GM23338 (cell line): ENCODE measurements at regions not wholly inside any gene's neighbourhood (a gene's known extent, or its start where the extent isn't known, plus 50 kb on each side); places are given as distances from the start of the nearest gene placed in this dataset.
"Not testable (repeated sequence)": the region's sequence is repeated elsewhere in the genome, so short reads cannot be mapped to it uniquely, and the experiment has no call there.

ENCODE experiments used
- EZH2 ChIP-seq: fragments of 200-600 bp; sonication (generic); IDR thresholded peaks from one replicate; pipeline ENCODE4 v1.8.0; 2017; ENCODE audit warnings: antibody characterized with exemption, mild to moderate bottlenecking, low read depth; ENCODE audit not compliant: unreplicated experiment
- TF ChIP-seq, protein P1 (sequence below), 2 experiments: fragments of 200-600 bp in 1 of 2; sonication (generic) in 1 of 2; conservative IDR thresholded peaks; 2 replicates each; pipeline versions ENCODE4 v1.5.1 to v1.6.1; 2016 to 2017; ENCODE audit warnings: antibody characterized with exemption in 2 of 2, low read depth in 2 of 2, mild to moderate bottlenecking in 2 of 2, moderate library complexity in 1 of 2

DNA sequence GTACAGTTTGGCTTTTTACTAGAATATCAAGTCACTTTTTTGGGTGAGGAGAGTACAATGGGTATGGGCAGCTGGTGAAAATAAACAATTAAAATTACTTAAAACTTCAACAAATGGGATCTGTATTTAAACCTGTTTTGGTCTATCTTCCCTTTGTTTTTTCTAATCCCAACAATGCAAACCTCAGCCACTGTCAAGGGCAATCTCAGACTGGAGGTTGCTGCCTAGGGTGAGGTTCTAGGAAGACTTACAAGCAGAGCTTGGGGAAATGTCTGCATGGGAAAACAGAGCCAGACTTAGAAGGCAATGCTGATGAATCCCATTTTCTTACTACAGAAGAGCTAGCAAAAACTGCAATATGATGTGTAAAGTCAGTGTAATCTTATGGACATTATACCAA, 1515.3 kb upstream of the TPTE start:
- TF ChIP-seq EZH2 = not testable (repeated sequence)
- TF ChIP-seq, protein P1, sequence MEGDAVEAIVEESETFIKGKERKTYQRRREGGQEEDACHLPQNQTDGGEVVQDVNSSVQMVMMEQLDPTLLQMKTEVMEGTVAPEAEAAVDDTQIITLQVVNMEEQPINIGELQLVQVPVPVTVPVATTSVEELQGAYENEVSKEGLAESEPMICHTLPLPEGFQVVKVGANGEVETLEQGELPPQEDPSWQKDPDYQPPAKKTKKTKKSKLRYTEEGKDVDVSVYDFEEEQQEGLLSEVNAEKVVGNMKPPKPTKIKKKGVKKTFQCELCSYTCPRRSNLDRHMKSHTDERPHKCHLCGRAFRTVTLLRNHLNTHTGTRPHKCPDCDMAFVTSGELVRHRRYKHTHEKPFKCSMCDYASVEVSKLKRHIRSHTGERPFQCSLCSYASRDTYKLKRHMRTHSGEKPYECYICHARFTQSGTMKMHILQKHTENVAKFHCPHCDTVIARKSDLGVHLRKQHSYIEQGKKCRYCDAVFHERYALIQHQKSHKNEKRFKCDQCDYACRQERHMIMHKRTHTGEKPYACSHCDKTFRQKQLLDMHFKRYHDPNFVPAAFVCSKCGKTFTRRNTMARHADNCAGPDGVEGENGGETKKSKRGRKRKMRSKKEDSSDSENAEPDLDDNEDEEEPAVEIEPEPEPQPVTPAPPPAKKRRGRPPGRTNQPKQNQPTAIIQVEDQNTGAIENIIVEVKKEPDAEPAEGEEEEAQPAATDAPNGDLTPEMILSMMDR (conservative IDR thresholded peaks at IDR 0.05; ENCODE audit: low read depth in 2 of 2) = not testable (repeated sequence)
